ENCODE measurements at regions not wholly inside any gene's neighbourhood (a gene's known extent, or its start where the extent isn't known, plus 50 kb on each side); places are given as distances from the start of the nearest gene placed in this dataset.

GRCh38 chr1:227370533-227371254 is 52.4 kb upstream of the CDC42BPA start:
- no peak for TF ChIP-seq CTCF (conservative IDR thresholded peaks at IDR 0.05; ENCODE audit: low read length)
- H3K4me3 ChIP-seq (ENCODE audit: low read length) = no peak overlapping the region
- DNase-seq (ENCODE audit: low read depth) = no peak

GRCh38 chr1:227369102-227369760 is 50.9 kb upstream of the CDC42BPA start:
- no peak overlapping the region for H3K4me3 ChIP-seq (ENCODE audit: low read length)
- no peak for TF ChIP-seq CTCF (conservative IDR thresholded peaks at IDR 0.05; ENCODE audit: low read length)
- no peak for DNase-seq (ENCODE audit: low read depth)

Measured in AG10803 (cell line).